GM12878 (cell line): ENCODE measurements at regions not wholly inside any gene's neighbourhood (a gene's known extent, or its start where the extent isn't known, plus 50 kb on each side); places are given as distances from the start of the nearest gene placed in this dataset.

Source experiments
- CTCF ChIP-seq, 3 experiments: IDR thresholded peaks in 2 of 3; conservative IDR thresholded peaks in 1 of 3; 2 replicates each; pipeline ENCODE4 v1.5.1; 2011; ENCODE audit warnings: low read depth in 3 of 3, low read length in 3 of 3, mild to moderate bottlenecking in 3 of 3, control low read depth in 2 of 3, moderate library complexity in 2 of 3, inconsistent platforms in 1 of 3, mixed read lengths in 1 of 3; ENCODE audit not compliant: control insufficient read depth in 2 of 3, insufficient read depth in 1 of 3; ENCODE audit errors: extremely low read depth in 1 of 3
- GABPA ChIP-seq: IDR thresholded peaks from 2 replicates; pipeline ENCODE4 v1.6.1; 2014; ENCODE audit warnings: antibody characterized with exemption, low read depth, mild to moderate bottlenecking, inconsistent platforms
- MAX ChIP-seq: IDR thresholded peaks from 2 replicates; pipeline ENCODE4 v1.6.1; 2012; ENCODE audit warnings: low read depth, low read length, improper control_type of control experiment
- MXI1 ChIP-seq: fragments of 150-350 bp; IDR thresholded peaks from 2 replicates; pipeline ENCODE4 v1.6.1; 2011; ENCODE audit warnings: low read depth, mild to moderate bottlenecking, inconsistent platforms, low read length, improper control_type of control experiment
- PBX3 ChIP-seq: IDR thresholded peaks from 2 replicates; pipeline ENCODE4 v1.6.1; 2011; ENCODE audit warnings: mild to moderate bottlenecking, low read depth, low read length, moderate library complexity; ENCODE audit not compliant: insufficient replicate concordance
- PKNOX1 ChIP-seq: fragments of 450-650 bp; IDR thresholded peaks from 2 replicates; pipeline ENCODE4 v1.6.1; 2016; ENCODE audit warnings: mild to moderate bottlenecking
- POLR2A ChIP-seq: IDR thresholded peaks from 2 replicates; pipeline ENCODE4 v1.6.1; 2011; ENCODE audit warnings: low read depth, mild to moderate bottlenecking, low read length
- POLR2AphosphoS5 ChIP-seq: IDR thresholded peaks from 2 replicates; pipeline ENCODE4 v1.6.1; 2011; ENCODE audit warnings: mild to moderate bottlenecking, low read length, inconsistent platforms
- REST ChIP-seq: IDR thresholded peaks from 2 replicates; pipeline ENCODE4 v1.6.1; 2012; ENCODE audit warnings: mild to moderate bottlenecking, low read depth, low read length
- RFX5 ChIP-seq: IDR thresholded peaks from 2 replicates; pipeline ENCODE4 v1.6.1; 2011; ENCODE audit warnings: low read depth, low read length, improper control_type of control experiment
- ZBTB33 ChIP-seq: fragments of 450-650 bp; IDR thresholded peaks from 2 replicates; pipeline ENCODE4 v1.6.1; 2017; ENCODE audit warnings: mild to moderate bottlenecking
- ZNF384 ChIP-seq: IDR thresholded peaks from 2 replicates; pipeline ENCODE4 v1.6.1; 2012; ENCODE audit warnings: low read depth, mild to moderate bottlenecking, low read length, improper control_type of control experiment, borderline replicate concordance

- no peak for TF ChIP-seq CTCF (IDR thresholded peaks at IDR 0.05 in 2 of 3, conservative IDR thresholded peaks at IDR 0.05 in 1 of 3; ENCODE audit: control insufficient read depth in 2 of 3, extremely low read depth in 1 of 3, insufficient read depth in 1 of 3, low read depth in 3 of 3, low read length in 3 of 3)
- TF ChIP-seq ZBTB33, result no peak
- no peak for TF ChIP-seq PKNOX1
- TF ChIP-seq REST, result no peak
- TF ChIP-seq MAX, result no peak
- no peak for TF ChIP-seq POLR2AphosphoS5
- TF ChIP-seq GABPA, result no peak
- no peak for TF ChIP-seq MXI1
- no peak for TF ChIP-seq ZNF384
- TF ChIP-seq PBX3, result no peak
- TF ChIP-seq POLR2A, result no peak
- no peak for TF ChIP-seq RFX5
Observed at GRCh38 chr16:55176901-55177300, 147.1 kb upstream of the IRX6 start.
